Stimulated activated CD4-positive, alpha-beta T cell treated with anti-CD3 and anti-CD28 coated beads, TNF-alpha, amount 100 ng/mL, for 24 hours (primary cell): ENCODE measurements at regions not wholly inside any gene's neighbourhood (a gene's known extent, or its start where the extent isn't known, plus 50 kb on each side); places are given as distances from the start of the nearest gene placed in this dataset.

ENCODE experiments used
- DNase-seq, 3 experiments: peaks; one replicate each; pipeline ENCODE4 v3.0.0-alpha.2; 2020; ENCODE audit warnings: low read depth in 3 of 3

DNA sequence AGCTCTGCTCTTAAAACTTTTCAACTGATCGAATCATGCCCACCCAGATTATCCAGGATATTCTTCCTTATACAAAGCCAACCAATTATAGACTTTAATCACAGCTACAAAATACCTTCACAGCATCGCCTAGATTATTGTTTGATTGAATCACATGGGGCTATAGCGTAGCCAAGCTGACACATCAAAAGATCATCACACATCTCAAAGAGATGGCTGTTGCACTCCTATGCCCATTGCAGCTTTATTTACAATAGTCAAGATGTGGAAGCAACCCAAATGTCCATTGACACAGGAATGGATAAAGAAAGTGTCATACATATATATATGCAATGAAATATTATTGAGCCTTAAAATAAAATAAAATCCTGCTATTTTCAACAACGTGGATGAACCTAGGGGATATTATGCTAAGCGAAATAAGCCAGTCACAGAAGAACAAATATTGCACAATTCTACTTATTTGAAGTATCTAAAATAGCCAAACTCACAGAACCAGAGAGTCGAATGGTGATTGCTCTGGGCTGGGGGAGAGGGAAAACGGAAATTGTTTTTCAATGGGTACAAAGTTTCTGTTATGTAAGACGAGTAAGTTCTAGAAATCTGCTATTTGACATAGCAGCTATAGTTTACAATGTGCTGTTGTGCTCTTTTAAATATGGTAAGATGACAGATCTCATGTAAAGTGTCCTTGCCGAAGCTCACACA lies 60.9 kb upstream of the ERCC4 start:
- no peak for DNase-seq

DNA sequence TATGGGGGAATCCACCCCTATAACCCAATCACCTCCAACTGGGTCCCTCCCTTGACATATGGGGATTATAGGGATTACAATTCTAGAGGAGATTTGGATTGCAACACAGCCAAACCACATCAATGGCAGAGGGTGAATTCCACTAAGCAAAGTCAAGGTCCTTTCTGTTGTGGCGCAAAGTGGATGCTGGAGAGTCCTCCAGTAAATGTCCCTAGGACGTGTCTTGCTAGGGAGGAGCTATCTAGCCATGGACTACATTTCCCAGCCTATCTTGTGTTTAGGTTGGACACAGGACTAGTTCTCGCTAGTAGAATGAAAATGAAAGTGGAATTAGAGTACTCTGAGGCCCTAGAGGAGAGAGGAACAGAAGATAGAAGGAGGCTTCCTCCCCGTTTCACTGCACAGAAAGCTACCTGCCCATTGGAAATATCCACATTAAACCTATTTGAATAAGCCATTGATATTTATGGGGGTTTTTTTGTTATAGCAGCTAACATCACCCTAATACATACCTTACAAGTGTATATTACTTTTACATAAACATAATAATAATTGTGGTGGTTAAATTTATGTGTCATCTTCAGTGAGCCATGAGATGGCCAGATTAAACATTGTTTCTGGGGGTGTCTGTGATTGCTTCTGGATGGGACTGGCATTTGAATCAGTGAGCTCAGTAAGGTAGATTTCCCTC lies 56.7 kb upstream of the ERCC4 start:
- DNase-seq, result no peak

DNA sequence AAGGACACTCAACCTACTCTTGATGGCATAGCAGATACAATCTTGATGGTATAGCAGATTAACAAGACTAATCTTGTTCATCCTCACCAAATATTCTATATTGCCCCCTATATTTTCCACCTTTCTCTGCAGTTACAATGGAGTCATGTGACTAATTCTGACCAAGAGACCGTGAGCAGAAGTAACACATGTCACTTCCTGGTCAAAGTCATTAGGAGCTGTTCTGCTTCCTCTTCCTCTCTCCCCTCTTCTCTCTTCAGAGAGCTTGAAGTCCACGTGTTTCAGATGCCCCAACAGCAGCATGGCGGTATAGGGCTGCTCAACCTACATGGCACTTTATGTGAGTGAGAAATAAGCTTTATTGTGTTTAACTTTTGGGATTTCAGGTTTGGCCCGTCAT lies 55.3 kb upstream of the ERCC4 start:
- no peak for DNase-seq

- peak; percentile 4 to 40 (median 9) for DNase-seq
Measured at GRCh38 chr16:13866073-13866472, 53.9 kb upstream of the ERCC4 start.
